Kidney glomerular epithelial cell (primary cell): ENCODE measurements at regions not wholly inside any gene's neighbourhood (a gene's known extent, or its start where the extent isn't known, plus 50 kb on each side); places are given as distances from the start of the nearest gene placed in this dataset.

Experiments used
- DNase-seq: peaks from one replicate; lab custom pipeline; 2025; lab: John Stamatoyannopoulos, UW

DNA sequence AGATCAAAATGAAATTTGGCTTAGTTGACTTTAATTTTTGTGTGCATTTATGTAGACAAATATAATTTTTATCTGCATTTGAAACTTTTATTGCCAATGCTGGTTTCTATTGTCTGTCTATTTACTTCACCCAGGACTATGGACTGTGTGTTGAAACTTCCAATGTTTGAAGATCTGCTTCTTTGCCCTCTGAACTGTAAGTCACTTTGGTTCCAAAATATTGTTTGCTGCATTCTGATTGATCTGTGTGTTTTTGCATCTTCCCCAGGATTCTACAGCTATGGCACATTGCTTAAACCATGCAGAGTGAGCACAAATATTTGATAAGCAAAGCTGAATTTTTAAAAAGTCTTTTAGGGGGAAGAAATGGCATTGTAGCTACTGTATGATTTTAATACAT lies 131.0 kb upstream of the SOX5 start:
- DNase-seq: no peak

DNA sequence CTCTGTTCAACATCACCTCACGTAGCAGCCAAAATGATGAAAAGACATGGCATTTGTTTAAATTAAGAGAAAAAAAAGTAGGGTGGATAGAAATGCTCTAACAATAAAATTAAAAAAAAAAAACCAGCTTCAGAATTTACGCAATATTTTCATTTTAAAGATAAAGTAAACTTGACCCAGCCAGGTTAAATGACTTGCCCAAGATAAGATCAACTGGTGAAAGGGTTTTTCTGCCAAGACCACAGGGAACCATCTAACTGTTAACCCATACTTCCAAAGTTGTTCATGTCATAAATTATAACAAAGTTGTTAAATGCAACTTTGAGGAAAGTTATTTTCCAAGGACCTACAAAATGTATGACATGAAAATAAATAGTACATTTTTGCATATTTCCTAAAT lies 129.6 kb upstream of the SOX5 start:
- no peak for DNase-seq

GRCh38 chr12:24078318-24078765 lies 128.9 kb upstream of the SOX5 start:
- DNase-seq: no peak

GRCh38 chr12:24077161-24077560 lies 127.7 kb upstream of the SOX5 start:
- no peak for DNase-seq

DNA sequence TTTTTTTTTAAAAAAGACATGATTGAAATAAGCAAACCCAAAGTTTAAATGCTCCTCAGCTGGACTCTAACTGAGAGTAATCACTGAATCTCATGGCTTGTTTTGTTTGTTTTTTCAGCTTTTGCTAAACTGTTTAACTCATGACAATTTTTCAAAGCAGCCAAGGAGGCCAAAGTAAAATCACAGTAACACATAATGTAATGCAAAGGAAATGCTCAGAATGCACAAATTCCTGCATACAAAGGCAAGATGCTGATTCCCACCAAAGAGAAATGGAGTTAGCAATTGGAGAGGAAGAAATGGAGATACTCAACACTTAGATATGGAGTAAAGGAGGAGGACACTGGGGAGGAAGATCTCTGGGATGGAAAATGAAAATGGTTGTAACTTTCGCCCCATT lies 126.2 kb upstream of the SOX5 start:
- DNase-seq: no peak

DNA sequence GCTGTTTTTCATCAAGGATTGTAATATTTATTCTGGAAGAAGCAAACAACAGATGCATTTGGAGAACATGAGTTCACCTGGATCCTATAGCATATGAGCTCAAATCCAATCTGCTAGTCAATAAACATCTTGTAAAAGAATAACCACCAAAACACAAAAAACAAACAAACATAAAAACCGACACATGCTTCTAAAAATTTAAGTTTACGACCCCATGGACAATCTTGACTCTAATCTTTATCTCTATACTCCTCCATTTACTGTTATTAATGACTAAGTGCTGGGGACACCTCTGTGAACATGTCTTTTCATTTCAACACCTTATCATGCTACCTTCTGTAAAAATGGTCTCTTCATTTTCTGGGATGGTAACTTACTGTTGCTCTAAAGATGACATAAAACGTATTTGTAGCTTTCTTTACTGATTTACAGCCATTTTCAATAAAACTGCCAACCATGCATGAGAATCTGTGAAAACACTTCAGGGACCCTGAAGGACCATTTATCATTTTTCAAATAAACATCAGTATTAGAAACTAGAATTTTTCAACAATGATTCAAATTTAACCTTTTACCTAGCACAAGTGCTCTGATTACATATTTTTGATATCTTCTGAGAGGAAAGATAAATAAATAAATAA lies 123.8 kb upstream of the SOX5 start:
- DNase-seq: no peak

DNA sequence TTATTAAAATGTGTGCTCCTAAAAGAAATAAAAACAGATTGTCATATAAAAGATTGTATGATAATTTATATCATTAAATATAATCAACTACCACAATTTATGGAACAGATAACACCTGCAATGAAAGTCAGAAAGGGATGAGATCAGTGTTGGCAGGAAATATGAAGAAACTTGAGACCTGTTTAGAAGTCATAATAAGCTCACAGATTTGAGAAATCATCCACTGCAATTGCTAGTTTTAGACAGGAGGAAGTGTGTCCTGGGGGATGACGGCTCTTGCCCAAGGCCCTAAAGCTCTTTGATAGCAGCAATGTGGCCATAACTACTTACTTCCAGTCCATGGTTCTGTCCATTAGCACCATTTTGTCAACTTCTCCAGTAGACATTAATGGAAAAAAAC lies 122.8 kb upstream of the SOX5 start:
- DNase-seq: no peak

DNA sequence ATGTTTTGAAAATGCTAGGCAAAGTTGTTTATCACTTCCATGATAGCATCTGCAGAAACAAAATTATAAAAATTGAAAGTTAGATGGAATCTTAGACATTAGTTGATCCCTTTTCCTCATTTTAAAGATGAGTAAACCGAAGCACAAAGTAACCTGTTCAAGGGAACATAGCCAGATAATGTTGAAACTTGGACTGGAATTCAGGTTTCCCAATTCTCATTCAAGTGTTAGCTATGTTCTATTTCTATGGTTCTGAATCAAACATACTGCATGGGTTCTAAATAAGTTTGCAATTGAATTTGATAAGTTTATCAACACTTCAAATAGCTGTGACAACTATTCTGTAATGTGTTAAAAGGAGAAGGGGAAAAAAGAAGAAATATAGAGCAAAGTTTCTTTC lies 122.4 kb upstream of the SOX5 start:
- no peak for DNase-seq

- no peak for DNase-seq
These were observed 120.3 kb upstream of the SOX5 start for GRCh38 chr12:24069532-24070395.

DNA sequence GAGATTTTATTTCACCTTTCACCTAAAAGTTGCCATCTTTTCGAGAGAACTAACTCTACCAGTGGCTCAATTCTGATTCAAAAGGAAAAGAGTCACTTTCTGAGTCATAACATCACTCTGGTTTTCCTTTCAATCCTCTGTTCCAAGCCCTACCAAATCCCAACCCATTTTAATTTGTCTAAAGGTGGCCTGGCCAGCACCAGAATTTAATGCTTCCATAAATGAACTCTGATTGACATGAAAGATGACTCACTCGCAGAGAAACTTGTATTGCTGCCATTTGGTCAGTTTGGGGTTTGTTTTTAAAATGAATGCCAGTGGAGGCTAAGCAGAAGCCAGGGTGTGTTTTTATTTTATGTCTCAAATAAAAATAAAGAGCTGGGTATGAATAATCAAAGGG lies 117.4 kb upstream of the SOX5 start:
- peak; percentile 12 for DNase-seq

- no peak for DNase-seq
These were observed 116.6 kb upstream of the SOX5 start for GRCh38 chr12:24066097-24066496.

DNA sequence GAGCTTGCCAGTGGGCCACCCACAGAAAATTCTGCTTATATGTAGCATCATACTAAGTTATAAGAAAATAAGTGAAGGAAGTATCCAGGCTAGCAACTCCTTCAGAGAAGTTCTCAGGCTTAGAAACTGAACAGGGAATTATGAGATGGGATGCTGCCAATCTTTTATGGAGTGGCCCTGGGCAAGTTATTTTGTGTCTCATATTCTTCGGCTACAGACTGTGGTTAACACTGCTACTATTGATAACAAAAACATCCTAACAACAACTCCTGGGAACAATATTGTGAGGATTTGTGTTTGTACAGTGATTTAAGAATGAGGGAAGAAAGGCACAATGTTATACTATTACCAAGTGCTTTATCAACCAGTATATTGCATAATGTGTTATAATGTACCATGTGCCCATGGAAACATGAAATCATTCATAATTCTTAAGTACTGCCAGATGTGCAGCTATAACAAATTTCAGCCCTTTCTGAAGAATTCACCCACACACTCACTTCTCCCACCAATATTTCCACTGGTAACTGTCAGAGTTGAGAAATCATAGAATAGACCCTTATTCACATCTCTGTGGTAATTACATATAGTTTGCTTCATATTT lies 113.3 kb upstream of the SOX5 start:
- DNase-seq: no peak

DNA sequence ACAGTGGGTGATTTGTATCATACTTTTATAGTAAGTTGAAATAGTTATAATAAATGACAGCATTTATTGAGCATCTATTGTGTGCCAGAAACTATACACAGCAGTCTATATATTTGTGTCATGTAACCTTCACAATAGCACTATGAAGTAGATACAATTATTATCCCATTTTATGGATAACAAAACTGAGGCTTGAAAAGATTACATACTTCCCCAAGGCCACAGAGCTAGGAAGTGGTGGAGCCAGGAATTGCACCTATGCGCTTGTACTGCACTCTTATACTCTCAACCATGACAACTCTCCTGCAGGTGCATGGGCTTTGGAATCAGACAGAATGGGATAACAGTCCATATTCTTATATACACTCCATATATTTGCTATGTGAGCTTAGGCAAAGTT lies 110.6 kb upstream of the SOX5 start:
- no peak for DNase-seq

DNA sequence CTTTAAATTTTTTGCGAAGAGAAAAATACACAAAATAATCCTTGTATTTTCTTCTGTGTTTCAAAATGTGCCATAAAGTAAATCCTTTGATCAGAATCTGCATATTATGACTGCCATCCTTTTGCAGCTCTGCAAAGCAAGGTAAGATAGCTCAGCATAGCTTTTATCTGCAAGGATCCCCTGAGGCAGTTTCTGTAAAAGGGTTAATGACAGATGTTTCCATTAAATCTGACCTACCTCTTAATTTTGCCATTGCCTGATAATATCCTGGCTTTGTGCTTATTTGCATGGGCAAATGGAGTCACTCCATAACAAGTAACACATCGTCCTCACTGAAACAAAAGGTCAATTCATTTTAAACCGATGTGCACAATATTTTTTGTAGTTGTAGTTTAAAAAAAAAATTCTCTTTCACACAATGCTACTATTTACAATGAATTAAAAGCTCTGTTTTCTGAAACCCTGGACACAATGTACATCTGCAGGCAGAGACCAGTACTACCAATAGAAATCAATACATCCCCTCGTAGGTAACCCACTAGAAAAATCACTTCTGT lies 108.5 kb upstream of the SOX5 start:
- no peak for DNase-seq

DNA sequence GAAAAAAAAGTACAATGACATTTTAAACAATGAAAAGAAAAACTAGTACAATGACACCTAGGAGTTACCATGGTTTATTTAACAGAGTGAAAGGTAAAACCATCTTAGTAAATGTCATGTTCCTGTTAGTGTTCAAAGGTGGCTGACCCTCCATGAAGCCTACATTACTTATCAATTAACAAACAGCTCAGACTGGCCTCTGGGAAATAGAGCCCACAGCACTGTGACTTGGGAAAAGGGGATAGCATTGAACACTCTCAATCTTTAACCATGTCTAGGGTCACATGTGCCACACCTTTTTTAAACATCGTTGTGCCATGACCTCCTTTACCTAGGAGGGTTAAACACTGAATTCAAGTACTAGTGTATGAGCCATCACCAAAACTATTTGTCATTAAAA lies 106.3 kb upstream of the SOX5 start:
- DNase-seq: no peak

DNA sequence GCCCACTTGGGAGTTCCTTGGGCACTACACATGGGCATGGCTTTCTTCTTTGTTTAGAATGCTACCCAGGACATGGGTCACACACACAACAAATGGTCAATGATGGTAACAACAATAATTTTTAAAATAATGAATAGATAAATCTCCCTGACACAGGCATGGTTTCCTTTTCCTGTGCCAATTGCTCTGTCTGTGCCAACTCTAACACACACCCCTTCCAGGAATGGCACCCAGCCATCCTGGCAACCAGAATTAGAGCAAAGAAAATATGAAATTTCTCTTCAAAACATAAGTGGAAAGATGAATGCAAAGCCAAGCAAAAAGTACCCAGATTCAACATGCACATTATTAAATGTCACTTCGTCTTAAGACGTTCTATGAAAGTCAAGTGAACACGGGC lies 104.9 kb upstream of the SOX5 start:
- DNase-seq: no peak

DNA sequence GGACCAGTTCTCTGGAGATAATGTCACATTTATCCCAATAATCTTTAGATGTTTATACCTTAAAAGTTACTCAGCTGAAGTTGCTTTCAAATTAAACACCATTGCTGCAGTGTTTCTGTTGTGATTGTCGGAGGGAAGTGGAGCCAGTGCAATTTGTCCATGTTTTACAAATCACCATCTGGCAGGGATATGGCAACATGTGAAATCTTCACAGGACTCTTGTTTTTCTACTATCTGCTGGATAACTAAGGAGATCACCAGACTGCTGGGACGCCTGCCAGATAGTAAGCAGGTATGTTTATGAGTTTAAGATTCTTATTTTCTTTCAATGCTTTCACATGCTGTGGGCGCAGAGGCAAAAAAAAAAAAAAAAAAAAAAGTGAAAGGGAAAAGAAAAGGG lies 100.3 kb upstream of the SOX5 start:
- DNase-seq: no peak

GRCh38 chr12:24049101-24049500 lies 99.6 kb upstream of the SOX5 start:
- DNase-seq: no peak

GRCh38 chr12:24048446-24048845 lies 99.0 kb upstream of the SOX5 start:
- no peak for DNase-seq

GRCh38 chr12:24047326-24047725 lies 97.9 kb upstream of the SOX5 start:
- no peak for DNase-seq

DNA sequence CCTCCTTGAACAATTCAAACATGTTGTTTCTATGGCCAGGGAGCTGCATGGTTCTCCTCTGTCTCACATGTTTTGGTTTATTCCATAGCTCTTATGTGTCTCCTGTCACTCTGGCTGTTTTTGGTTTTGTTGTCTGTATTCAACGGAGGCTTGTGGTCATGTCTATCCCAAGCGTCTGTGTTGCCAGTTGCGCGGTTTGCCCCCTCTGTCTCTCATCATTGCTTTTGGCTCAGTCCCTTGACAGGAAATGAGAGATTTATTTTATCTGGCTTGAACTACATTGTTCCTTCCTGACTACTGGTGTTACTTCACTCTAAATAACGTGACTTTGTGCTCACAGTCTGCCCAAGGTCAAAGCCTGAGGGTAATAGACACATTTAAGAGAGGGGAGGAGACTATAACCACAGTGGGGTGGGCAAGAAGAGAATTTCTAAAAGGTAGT lies 96.4 kb upstream of the SOX5 start:
- DNase-seq: peak; percentile 22

- DNase-seq: peak; percentile 2
These were observed 95.7 kb upstream of the SOX5 start for GRCh38 chr12:24044941-24045703.
